H9 (cell line): ENCODE measurements at regions not wholly inside any gene's neighbourhood (a gene's known extent, or its start where the extent isn't known, plus 50 kb on each side); places are given as distances from the start of the nearest gene placed in this dataset.

Experiments used
- DNase-seq: peaks from one replicate; pipeline ENCODE4 v3.0.0-alpha.2; 2017
- H2AFZ ChIP-seq: one replicate; pipeline ENCODE4 v1.6.1; 2013; ENCODE audit warnings: mild to moderate bottlenecking, low read length, control low read depth, moderate library complexity
- H2AK5ac ChIP-seq: 2 replicates; pipeline ENCODE4 v1.6.1; 2013; ENCODE audit warnings: low read length, control low read depth, mixed read lengths; ENCODE audit not compliant: insufficient read length
- H2BK120ac ChIP-seq: one replicate; pipeline ENCODE4 v1.6.1; 2013; ENCODE audit warnings: low read depth, mild to moderate bottlenecking, low read length, control low read depth, inconsistent platforms; ENCODE audit not compliant: poor library complexity, severe bottlenecking
- H2BK12ac ChIP-seq: 2 replicates; pipeline ENCODE4 v1.6.1; 2013; ENCODE audit warnings: low read length, control low read depth, mixed read lengths, low read depth; ENCODE audit not compliant: insufficient read length
- H2BK15ac ChIP-seq: 2 replicates; pipeline ENCODE4 v1.6.1; 2013; ENCODE audit warnings: low read depth, low read length, control low read depth
- H2BK20ac ChIP-seq: one replicate; pipeline ENCODE4 v1.6.1; 2013; ENCODE audit warnings: low read depth, mild to moderate bottlenecking, low read length, control low read depth, inconsistent platforms; ENCODE audit not compliant: poor library complexity, severe bottlenecking
- H2BK5ac ChIP-seq: 2 replicates; pipeline ENCODE4 v1.6.1; 2013; ENCODE audit warnings: low read length, control low read depth, mixed read lengths; ENCODE audit not compliant: insufficient read length
- H3K14ac ChIP-seq: 2 replicates; pipeline ENCODE4 v1.6.1; 2013; ENCODE audit warnings: low read length, control low read depth; ENCODE audit not compliant: insufficient read depth
- H3K18ac ChIP-seq: 2 replicates; pipeline ENCODE4 v1.6.1; 2013; ENCODE audit warnings: low read depth, mild to moderate bottlenecking, mixed read lengths, low read length, control low read depth; ENCODE audit not compliant: insufficient read length
- H3K23ac ChIP-seq: 2 replicates; pipeline ENCODE4 v1.6.1; 2013; ENCODE audit warnings: low read length, control low read depth, mixed read lengths, low read depth; ENCODE audit not compliant: insufficient read length
- H3K23me2 ChIP-seq: 2 replicates; pipeline ENCODE4 v1.6.1; 2013; ENCODE audit warnings: low read depth, mild to moderate bottlenecking, mixed read lengths, low read length, control low read depth; ENCODE audit not compliant: insufficient read length, poor library complexity, severe bottlenecking
- H3K27ac ChIP-seq: 2 replicates; pipeline ENCODE4 v1.5.1; 2013; ENCODE audit warnings: low read length, control low read depth, mixed read lengths, low read depth; ENCODE audit not compliant: insufficient read length
- H3K27me3 ChIP-seq: 2 replicates; pipeline ENCODE4 v1.6.1; 2013; ENCODE audit warnings: low read length, control low read depth, inconsistent platforms; ENCODE audit not compliant: insufficient read depth
- H3K4ac ChIP-seq: 2 replicates; pipeline ENCODE4 v1.6.1; 2013; ENCODE audit warnings: low read depth, mild to moderate bottlenecking, control low read depth, inconsistent platforms, low read length, moderate library complexity
- H3K4me1 ChIP-seq: 2 replicates; pipeline ENCODE4 v1.6.1; 2013; ENCODE audit warnings: low read length, control low read depth, inconsistent platforms; ENCODE audit not compliant: insufficient read depth
- H3K4me2 ChIP-seq: 2 replicates; pipeline ENCODE4 v1.6.1; 2013; ENCODE audit warnings: low read length, control low read depth, mixed read lengths; ENCODE audit not compliant: insufficient read length, insufficient read depth
- H3K56ac ChIP-seq: 2 replicates; pipeline ENCODE4 v1.6.1; 2013; ENCODE audit warnings: low read depth, mild to moderate bottlenecking, mixed read lengths, low read length, control low read depth; ENCODE audit not compliant: insufficient read length
- H3K79me1 ChIP-seq: 2 replicates; pipeline ENCODE4 v1.6.1; 2013; ENCODE audit warnings: low read depth, mild to moderate bottlenecking, moderate library complexity, low read length, control low read depth, inconsistent platforms; ENCODE audit not compliant: insufficient read depth, poor library complexity, severe bottlenecking
- H3K79me2 ChIP-seq: 2 replicates; pipeline ENCODE4 v1.6.1; 2013; ENCODE audit warnings: low read length, control low read depth, inconsistent platforms; ENCODE audit not compliant: insufficient read depth
- H3K9ac ChIP-seq: 2 replicates; pipeline ENCODE4 v1.6.1; 2013; ENCODE audit warnings: low read length, control low read depth, mixed read lengths; ENCODE audit not compliant: insufficient read length; ENCODE audit errors: extremely low read depth
- H3K9me3 ChIP-seq: one replicate; pipeline ENCODE4 v1.6.1; 2013; ENCODE audit warnings: low read depth, low read length, inconsistent platforms; ENCODE audit not compliant: control insufficient read depth
- H3T11ph ChIP-seq: one replicate; pipeline ENCODE4 v1.6.1; 2013; ENCODE audit warnings: mild to moderate bottlenecking, low read length, control low read depth, inconsistent platforms
- H4K20me1 ChIP-seq: one replicate; pipeline ENCODE4 v1.6.1; 2013; ENCODE audit not compliant: control insufficient read depth, insufficient read length, insufficient read depth
- H4K5ac ChIP-seq: 2 replicates; pipeline ENCODE4 v1.6.1; 2013; ENCODE audit warnings: low read depth, mild to moderate bottlenecking, mixed read lengths, low read length, control low read depth; ENCODE audit not compliant: insufficient read length
- H4K8ac ChIP-seq: replicated peaks from 2 replicates; pipeline ENCODE4 v1.6.1; 2013; ENCODE audit warnings: low read length, control low read depth, mixed read lengths, low read depth; ENCODE audit not compliant: insufficient read length
- H4K91ac ChIP-seq: 2 replicates; pipeline ENCODE4 v1.6.1; 2013; ENCODE audit warnings: low read depth, mild to moderate bottlenecking, moderate library complexity, mixed read lengths, low read length, control low read depth; ENCODE audit not compliant: insufficient read length
- H3K27ac Mint-ChIP-seq, 3 experiments: 2 replicates in 2 of 3; 3 replicates in 1 of 3; pipeline ENCODE4 v1.8.0; 2020 to 2021; ENCODE audit warnings: mixed read lengths in 3 of 3, mild to moderate bottlenecking in 1 of 3, moderate library complexity in 1 of 3
- H3K27me3 Mint-ChIP-seq: 2 replicates; pipeline ENCODE4 v1.8.0; 2021; ENCODE audit warnings: low read depth, mild to moderate bottlenecking, moderate library complexity, mixed read lengths
- H3K36me3 Mint-ChIP-seq, 3 experiments: 2 replicates in 2 of 3; 3 replicates in 1 of 3; pipeline ENCODE4 v1.8.0; 2020 to 2021; ENCODE audit warnings: low read depth in 3 of 3, mixed read lengths in 3 of 3; ENCODE audit not compliant: insufficient read depth in 1 of 3
- H3K4me1 Mint-ChIP-seq, 2 experiments: 2 replicates each; pipeline ENCODE4 v1.8.0; 2020; ENCODE audit warnings: mixed read lengths in 2 of 2
- H3K4me3 Mint-ChIP-seq, 2 experiments: 2 replicates in 1 of 2; 3 replicates in 1 of 2; pipeline ENCODE4 v1.8.0; 2020 to 2021; ENCODE audit warnings: mild to moderate bottlenecking in 2 of 2, mixed read lengths in 2 of 2, moderate library complexity in 1 of 2
- H3K9me3 Mint-ChIP-seq, 2 experiments: 2 replicates in 1 of 2; 3 replicates in 1 of 2; pipeline ENCODE4 v1.8.0; 2020; ENCODE audit warnings: mild to moderate bottlenecking in 2 of 2, mixed read lengths in 2 of 2, moderate library complexity in 1 of 2
- CTCF ChIP-seq: fragments of 200-600 bp; sonication (generic); conservative IDR thresholded peaks from 3 replicates; pipeline ENCODE4 v1.8.0; 2021; ENCODE audit warnings: antibody characterized with exemption, mild to moderate bottlenecking
- WGBS: extraction: QIAGEN DNeasy Blood & Tissue Kit; methylation state at CpG from one replicate; pipeline ENCODE4 v1.1.7; 2013; ENCODE audit warnings: missing lambda C conversion rate, low lambda C conversion rate, mixed read lengths; ENCODE audit not compliant: insufficient read length; ENCODE audit errors: extremely low coverage; 5-methylcytosine and 5-hydroxymethylcytosine counted together

DNA sequence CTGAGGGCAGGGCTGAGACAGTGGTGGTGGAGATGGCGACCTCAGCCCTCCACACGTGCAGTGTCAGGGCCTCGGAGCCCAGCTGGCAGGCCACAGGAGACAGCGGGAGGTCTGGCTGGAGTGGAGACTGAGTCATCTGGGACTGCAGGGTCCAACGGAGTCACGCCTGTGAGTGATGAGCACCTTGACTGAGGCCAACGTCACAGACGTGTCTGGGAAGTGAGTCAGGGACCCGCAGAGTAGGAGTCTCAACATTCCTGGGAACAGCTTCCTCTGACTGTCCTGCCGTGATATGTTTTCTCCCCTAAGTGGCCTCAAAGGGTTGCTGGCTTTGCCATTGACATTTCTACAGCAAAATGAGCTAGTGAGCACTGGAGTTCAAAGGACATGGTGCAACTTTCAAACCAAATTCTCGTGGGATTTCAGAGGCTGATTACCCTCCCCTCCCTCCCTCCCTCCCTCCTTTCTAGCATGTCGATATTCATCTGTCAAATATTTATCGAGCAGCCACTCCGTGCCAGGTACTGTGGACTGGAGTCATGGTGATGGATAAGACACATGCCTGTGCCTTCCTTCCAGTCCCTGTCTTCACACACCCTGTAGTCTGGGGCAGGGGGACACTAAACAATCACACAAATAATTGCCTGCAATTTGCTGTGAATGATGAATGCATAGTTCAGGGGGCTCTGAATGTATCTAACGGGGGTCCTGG is 53.3 kb upstream of the AMOTL2 start:
- H3K4me1 ChIP-seq: peaks cover 2% of the 10 kb centered on the region; the same call in 1 of the 2 replicates
- no peak overlapping the region for H2BK15ac ChIP-seq
- no peak overlapping the region for H2BK20ac ChIP-seq
- H4K91ac ChIP-seq: no peak overlapping the region
- H3K4me1 Mint-ChIP-seq: peaks cover 11 to 13% of the 10 kb centered on the region in 2 experiments
- H2AK5ac ChIP-seq: no peak overlapping the region
- no peak overlapping the region for H3K4me2 ChIP-seq
- no peaks in the 10 kb centered on the region for H3K36me3 Mint-ChIP-seq
- H3K27me3 ChIP-seq: no peaks in the 10 kb centered on the region
- no peaks in the 10 kb centered on the region for H3K9me3 Mint-ChIP-seq
- no peak overlapping the region for H2AFZ ChIP-seq
- no peak overlapping the region for H4K8ac ChIP-seq
- peak overlapping the region in 1 of 3 experiments; percentile 9; a peak in 1 of 7 replicates for H3K27ac Mint-ChIP-seq
- H2BK5ac ChIP-seq: no peak overlapping the region
- H2BK12ac ChIP-seq: no peak overlapping the region
- H3K4me3 Mint-ChIP-seq: no peak overlapping the region
- no peak overlapping the region for H3T11ph ChIP-seq
- no peak overlapping the region for H3K23ac ChIP-seq
- H3K18ac ChIP-seq: no peak overlapping the region
- WGBS: no CpG with 5 or more reads among the region's 15 CpGs
- no peak overlapping the region for H3K9ac ChIP-seq
- H3K56ac ChIP-seq: no peak overlapping the region
- H3K4ac ChIP-seq: no peak overlapping the region
- no peak overlapping the region for H3K27ac ChIP-seq
- H3K14ac ChIP-seq: no peak overlapping the region; the same call in 1 of the 2 replicates
- H3K9me3 ChIP-seq: no peaks in the 10 kb centered on the region
- no peak overlapping the region for H2BK120ac ChIP-seq
- TF ChIP-seq CTCF: no peak
- H3K79me2 ChIP-seq: no peaks in the 10 kb centered on the region
- no peak overlapping the region for H4K5ac ChIP-seq
- H4K20me1 ChIP-seq: no peaks in the 10 kb centered on the region
- DNase-seq: no peak
- peaks cover 17% of the 10 kb centered on the region for H3K27me3 Mint-ChIP-seq
- H3K23me2 ChIP-seq: no peaks in the 10 kb centered on the region
- no peaks in the 10 kb centered on the region for H3K79me1 ChIP-seq
